Right lobe of liver (tissue), 6 donors: ENCODE measurements at regions not wholly inside any gene's neighbourhood (a gene's known extent, or its start where the extent isn't known, plus 50 kb on each side); places are given as distances from the start of the nearest gene placed in this dataset.

ENCODE experiments used
- ATAC-seq, 4 donors: fragments of 200-7000 bp; cut with Tn5 transposase; one replicate each; pipeline ENCODE4 v1.9.1; 2020; ENCODE audit warnings: mild to moderate bottlenecking in 4 of 4, moderate library complexity in 4 of 4
- DNase-seq, 3 donors: peaks; one replicate each; pipeline ENCODE4 v3.0.0-alpha.2; 2020
- H3K27ac ChIP-seq, 3 donors: fragments of 200-600 bp; one replicate each; pipeline ENCODE4 v1.8.0; 2022
- H3K27me3 ChIP-seq, 2 donors: fragments of 200-600 bp; one replicate each; pipeline ENCODE4 v1.8.0; 2022
- H3K36me3 ChIP-seq, 4 donors: fragments of 200-600 bp; sonication (generic) in 1 of 4; one replicate each; pipeline versions ENCODE4 v1.5.1 to v1.8.0; 2017 to 2022; ENCODE audit warnings: control low read depth in 1 of 4
- H3K4me1 ChIP-seq, 4 donors: fragments of 200-600 bp; sonication (generic) in 1 of 4; one replicate each; pipeline versions ENCODE4 v1.5.1 to v1.8.0; 2017 to 2022; ENCODE audit warnings: control low read depth in 1 of 4
- H3K4me3 ChIP-seq, 3 donors: fragments of 200-600 bp; one replicate each; pipeline ENCODE4 v1.8.0; 2022
- H3K9me3 ChIP-seq, 4 donors: fragments of 200-600 bp; sonication (generic) in 1 of 4; one replicate each; pipeline versions ENCODE4 v1.5.1 to v1.8.0; 2017 to 2022; ENCODE audit warnings: control low read depth in 1 of 4
- CTCF ChIP-seq, 4 donors: fragments of 200-600 bp in 3 of 4; fragments of 450-650 bp in 1 of 4; IDR thresholded peaks; one replicate each; pipeline versions ENCODE4 v1.5.1 to v1.8.0; 2016 to 2022; ENCODE audit warnings: antibody characterized with exemption in 4 of 4, mild to moderate bottlenecking in 2 of 4
- POLR2A ChIP-seq: fragments of 450-650 bp; IDR thresholded peaks from one replicate; pipeline ENCODE4 v1.6.1; 2017; ENCODE audit warnings: antibody characterized with exemption, mild to moderate bottlenecking
- WGBS: methylation state at CpG from one replicate; pipeline ENCODE4 v1.1.6; 2018; ENCODE audit warnings: low coverage, low lambda C conversion rate; ENCODE audit not compliant: insufficient coverage; ENCODE audit errors: missing lambda C conversion rate; 5-methylcytosine and 5-hydroxymethylcytosine counted together
- intact Hi-C, 2 donors: fragments of 100-400 bp; cut with DNase I; formaldehyde crosslinking; loops; one replicate each; pipeline versions ENCODE4 v1.11.2 to v1.14.1; 2022
- donor health status: DM: no; HTN: yes; CAD: no.
- donor health status: DM: no; HTN: no; CAD: no.
- donor health status: DM: no; HTN: no; CAD: no.
- donor health status: DM: no; HTN: yes; CAD: no.
- donor health status: DM: no; HTN: yes; CAD: no.

GRCh38 chr21:16154951-16155635, 425.3 kb downstream of the USP25 start:
- WGBS: 84% methylated on average over 2 of the region's 2 CpGs

GRCh38 chr21:16156841-16157489, 427.2 kb downstream of the USP25 start:
- TF ChIP-seq POLR2A (no peak), CTCF (IDR thresholded peaks at IDR 0.05) (no peak)
- DNase-seq (no peak), ATAC-seq (no peak)
- Histone ChIP-seq H3K27ac (no peak overlapping the region), H3K36me3 (no peaks in the 10 kb centered on the region), H3K4me3 (no peak overlapping the region), H3K27me3 (no peaks in the 10 kb centered on the region), H3K4me1 (no peaks in the 10 kb centered on the region), H3K9me3 (no peaks in the 10 kb centered on the region)
- intact Hi-C loops: no loop called here

More at GRCh38 chr21:16154951-16155635, 425.3 kb downstream of the USP25 start:
- H3K36me3 ChIP-seq: no peaks in the 10 kb centered on the region
- no peaks in the 10 kb centered on the region for H3K27me3 ChIP-seq
- H3K27ac ChIP-seq: no peak overlapping the region
- no peaks in the 10 kb centered on the region for H3K4me1 ChIP-seq
- no peak for ATAC-seq
- no peak overlapping the region for H3K4me3 ChIP-seq
- no peaks in the 10 kb centered on the region for H3K9me3 ChIP-seq
- intact Hi-C loops: no loop called here
- TF ChIP-seq CTCF (IDR thresholded peaks at IDR 0.05): no peak
- no peak for TF ChIP-seq POLR2A
- no peak for DNase-seq

GRCh38 chr21:16159213-16159970, 429.6 kb downstream of the USP25 start:
- no peaks in the 10 kb centered on the region for H3K36me3 ChIP-seq
- no peak for TF ChIP-seq CTCF (IDR thresholded peaks at IDR 0.05)
- TF ChIP-seq POLR2A: no peak
- WGBS: 67% methylated on average over 5 of the region's 5 CpGs

GRCh38 chr21:16159971-16160350, 430.2 kb downstream of the USP25 start:
- no peaks in the 10 kb centered on the region for H3K4me1 ChIP-seq
- WGBS: 66% methylated on average over 2 of the region's 2 CpGs
- DNase-seq: no peak
- H3K4me3 ChIP-seq: no peak overlapping the region
- no peaks in the 10 kb centered on the region for H3K36me3 ChIP-seq
- TF ChIP-seq CTCF (IDR thresholded peaks at IDR 0.05) (no peak), POLR2A (no peak)
- ATAC-seq: no peak
- no peak overlapping the region for H3K27ac ChIP-seq
- H3K27me3 ChIP-seq: no peaks in the 10 kb centered on the region
- intact Hi-C loops: no loop called here
- H3K9me3 ChIP-seq: no peaks in the 10 kb centered on the region

More at GRCh38 chr21:16159213-16159970, 429.6 kb downstream of the USP25 start:
- no peak for ATAC-seq
- no peak overlapping the region for H3K27ac ChIP-seq
- no peak for DNase-seq
- H3K4me3 ChIP-seq: no peak overlapping the region
- H3K4me1 ChIP-seq: no peaks in the 10 kb centered on the region
- intact Hi-C loops: no loop called here
- H3K9me3 ChIP-seq: no peaks in the 10 kb centered on the region
- H3K27me3 ChIP-seq: no peaks in the 10 kb centered on the region
